GM19468 (cell line): ENCODE measurements at regions not wholly inside any gene's neighbourhood (a gene's known extent, or its start where the extent isn't known, plus 50 kb on each side); places are given as distances from the start of the nearest gene placed in this dataset.

Experiments
- ATAC-seq: cut with Tn5 transposase; IDR thresholded peaks from one replicate; pipeline ENCODE4 v1.9.1; 2021; ENCODE audit warnings: mild to moderate bottlenecking, moderate library complexity, moderate number of reproducible peaks; ENCODE audit not compliant: unreplicated experiment; ENCODE audit errors: extremely low read depth

- ATAC-seq: no peak
These were observed 390.9 kb upstream of the PRICKLE1 start for GRCh38 chr12:42980441-42980840.

GRCh38 chr12:42979746-42980145 lies 390.2 kb upstream of the PRICKLE1 start:
- no peak for ATAC-seq

GRCh38 chr12:42978708-42979107 lies 389.2 kb upstream of the PRICKLE1 start:
- ATAC-seq: no peak

GRCh38 chr12:42977451-42978230 lies 388.1 kb upstream of the PRICKLE1 start:
- ATAC-seq: no peak

- ATAC-seq: no peak
These were observed 387.1 kb upstream of the PRICKLE1 start for GRCh38 chr12:42976620-42977019.

GRCh38 chr12:42976122-42976521 lies 386.6 kb upstream of the PRICKLE1 start:
- no peak for ATAC-seq

GRCh38 chr12:42969355-42969754 lies 379.8 kb upstream of the PRICKLE1 start:
- no peak for ATAC-seq

- ATAC-seq: no peak
These were observed 378.9 kb upstream of the PRICKLE1 start for GRCh38 chr12:42968426-42968825.

- ATAC-seq: no peak
These were observed 378.3 kb upstream of the PRICKLE1 start for GRCh38 chr12:42967850-42968249.

- no peak for ATAC-seq
These were observed 374.4 kb upstream of the PRICKLE1 start for GRCh38 chr12:42963988-42964387.

GRCh38 chr12:42962384-42962783 lies 372.8 kb upstream of the PRICKLE1 start:
- ATAC-seq: no peak

- no peak for ATAC-seq
These were observed 371.8 kb upstream of the PRICKLE1 start for GRCh38 chr12:42961395-42961794.

GRCh38 chr12:42960087-42960527 lies 370.6 kb upstream of the PRICKLE1 start:
- no peak for ATAC-seq

GRCh38 chr12:42958291-42958674 lies 368.7 kb upstream of the PRICKLE1 start:
- ATAC-seq: no peak

GRCh38 chr12:42957561-42958290 lies 368.2 kb upstream of the PRICKLE1 start:
- ATAC-seq: no peak

- ATAC-seq: no peak
These were observed 367.6 kb upstream of the PRICKLE1 start for GRCh38 chr12:42957136-42957535.

GRCh38 chr12:42953021-42953420 lies 363.5 kb upstream of the PRICKLE1 start:
- no peak for ATAC-seq

GRCh38 chr12:42946871-42947381 lies 357.4 kb upstream of the PRICKLE1 start:
- ATAC-seq: no peak

- ATAC-seq: no peak
These were observed 356.4 kb upstream of the PRICKLE1 start for GRCh38 chr12:42945927-42946326.

GRCh38 chr12:42944516-42944915 lies 355.0 kb upstream of the PRICKLE1 start:
- no peak for ATAC-seq

- no peak for ATAC-seq
These were observed 347.4 kb upstream of the PRICKLE1 start for GRCh38 chr12:42936991-42937390.
